ENCODE measurements at regions not wholly inside any gene's neighbourhood (a gene's known extent, or its start where the extent isn't known, plus 50 kb on each side); places are given as distances from the start of the nearest gene placed in this dataset.
A peak's percentile ranks its signal among the peaks of the same experiment; 100 is the strongest.

- Histone ChIP-seq H3K4me1 (peaks cover 0 to 6% of the 10 kb centered on the region in 2 donors), H3K27ac (no peak overlapping the region), H3K4me3 (replicated peaks in 1 of 3) (no peak overlapping the region), H3K27me3 (no peaks in the 10 kb centered on the region), H3K36me3 (no peaks in the 10 kb centered on the region), H3K9me3 (no peaks in the 10 kb centered on the region)
- intact Hi-C loops (cut with DNase I): no loop called here
- DNase-seq: no peak
- no peak for TF ChIP-seq CTCF (IDR thresholded peaks at IDR 0.05)
- TF ChIP-seq POLR2A (IDR thresholded peaks at IDR 0.05): no peak
- WGBS, 2 donors: 74 to 80% methylated on average over 8 of the region's 8 CpGs
These were observed 84.5 kb upstream of the MEF2A start for GRCh38 chr15:99481113-99481950.

- Histone ChIP-seq H3K9me3 (no peaks in the 10 kb centered on the region), H3K4me1 (peaks cover 4 to 10% of the 10 kb centered on the region in 2 donors), H3K36me3 (no peaks in the 10 kb centered on the region), H3K27ac (no peak overlapping the region), H3K27me3 (no peaks in the 10 kb centered on the region), H3K4me3 (replicated peaks in 1 of 3) (no peak overlapping the region)
- 70 to 84% methylated on average over 2 of the region's 2 CpGs for WGBS, 2 donors
- TF ChIP-seq POLR2A (IDR thresholded peaks at IDR 0.05): no peak
- TF ChIP-seq CTCF (IDR thresholded peaks at IDR 0.05): no peak
- no peak for DNase-seq
- intact Hi-C loops (cut with DNase I): no loop called here
These were observed 83.9 kb upstream of the MEF2A start for GRCh38 chr15:99481951-99482230.

GRCh38 chr15:99482993-99483392, 82.8 kb upstream of the MEF2A start:
- no peak overlapping the region for H3K4me3 ChIP-seq (replicated peaks in 1 of 3)
- no peak for TF ChIP-seq POLR2A (IDR thresholded peaks at IDR 0.05)
- no peak for TF ChIP-seq CTCF (IDR thresholded peaks at IDR 0.05)
- H3K9me3 ChIP-seq: no peaks in the 10 kb centered on the region
- H3K27me3 ChIP-seq: no peaks in the 10 kb centered on the region
- no peak for DNase-seq
- no peaks in the 10 kb centered on the region for H3K36me3 ChIP-seq
- H3K4me1 ChIP-seq: peaks cover 6 to 16% of the 10 kb centered on the region in 2 donors
- WGBS, 2 donors: 92 to 96% methylated on average over 4 of the region's 4 CpGs
- intact Hi-C loops (cut with DNase I): no loop called here
- H3K27ac ChIP-seq: no peak overlapping the region

GRCh38 chr15:99485153-99485961, 80.4 kb upstream of the MEF2A start:
- no peaks in the 10 kb centered on the region for H3K36me3 ChIP-seq
- H3K27me3 ChIP-seq: no peaks in the 10 kb centered on the region
- peaks cover 6 to 16% of the 10 kb centered on the region in 2 donors for H3K4me1 ChIP-seq
- TF ChIP-seq CTCF (IDR thresholded peaks at IDR 0.05) (no peak), POLR2A (IDR thresholded peaks at IDR 0.05) (no peak)
- peak overlapping the region; percentile 20 to 55 (median 52) for H3K27ac ChIP-seq
- H3K9me3 ChIP-seq: no peaks in the 10 kb centered on the region
- WGBS, 2 donors: 58 to 71% methylated on average over 11 of the region's 11 CpGs
- intact Hi-C loops (cut with DNase I): no loop called here
- no peak for DNase-seq
- H3K4me3 ChIP-seq (replicated peaks in 1 of 3): no peak overlapping the region

GRCh38 chr15:99485992-99486370, 79.8 kb upstream of the MEF2A start:
- DNase-seq: no peak
- intact Hi-C loops (cut with DNase I): no loop called here
- Histone ChIP-seq H3K4me1 (peaks cover 6 to 16% of the 10 kb centered on the region in 2 donors), H3K36me3 (no peaks in the 10 kb centered on the region), H3K27ac (peak overlapping the region; percentile 20 to 55 (median 52)), H3K9me3 (no peaks in the 10 kb centered on the region), H3K4me3 (replicated peaks in 1 of 3) (peak overlapping the region in 1 of 3 donors; percentile 26), H3K27me3 (no peaks in the 10 kb centered on the region)
- 33 to 35% methylated on average over 8 to 9 of the region's 9 CpGs for WGBS, 2 donors
- TF ChIP-seq POLR2A (IDR thresholded peaks at IDR 0.05) (no peak), CTCF (IDR thresholded peaks at IDR 0.05) (no peak)
